ENCODE measurements at regions not wholly inside any gene's neighbourhood (a gene's known extent, or its start where the extent isn't known, plus 50 kb on each side); places are given as distances from the start of the nearest gene placed in this dataset.
"Not testable (repeated sequence)": the region's sequence is repeated elsewhere in the genome, so short reads cannot be mapped to it uniquely, and the experiment has no call there.

GRCh38 chr2:186426153-186427016 lies 59.7 kb upstream of the ZC3H15 start:
- 93 to 96% methylated on average over 3 of the region's 3 CpGs for WGBS, 2 donors
- H3K27ac ChIP-seq, result no peak overlapping the region
- H3K27me3 ChIP-seq, result no peaks in the 10 kb centered on the region
- H3K9me3 ChIP-seq, result no peaks in the 10 kb centered on the region
- TF ChIP-seq CTCF (IDR thresholded peaks at IDR 0.05) (no peak), POLR2A (IDR thresholded peaks at IDR 0.05) (no peak)
- H3K4me3 ChIP-seq, result no peak overlapping the region
- intact Hi-C loops (cut with DNase I; ENCODE audit: low total_unique reads), result no loop called here
- no peak for DNase-seq
- no peaks in the 10 kb centered on the region for H3K36me3 ChIP-seq (ENCODE audit: low read depth, missing control alignments)
- H3K4me1 ChIP-seq, result no peaks in the 10 kb centered on the region

GRCh38 chr2:186427017-186427350 lies 59.1 kb upstream of the ZC3H15 start:
- H3K4me1 ChIP-seq; H3K4me3 ChIP-seq; H3K27ac ChIP-seq; H3K9me3 ChIP-seq; DNase-seq; H3K36me3 ChIP-seq (ENCODE audit: low read depth, missing control alignments); H3K27me3 ChIP-seq; intact Hi-C loops (cut with DNase I; ENCODE audit: low total_unique reads): not testable (repeated sequence)
- WGBS, 2 donors, result 84 to 87% methylated on average over 3 of the region's 3 CpGs

DNA sequence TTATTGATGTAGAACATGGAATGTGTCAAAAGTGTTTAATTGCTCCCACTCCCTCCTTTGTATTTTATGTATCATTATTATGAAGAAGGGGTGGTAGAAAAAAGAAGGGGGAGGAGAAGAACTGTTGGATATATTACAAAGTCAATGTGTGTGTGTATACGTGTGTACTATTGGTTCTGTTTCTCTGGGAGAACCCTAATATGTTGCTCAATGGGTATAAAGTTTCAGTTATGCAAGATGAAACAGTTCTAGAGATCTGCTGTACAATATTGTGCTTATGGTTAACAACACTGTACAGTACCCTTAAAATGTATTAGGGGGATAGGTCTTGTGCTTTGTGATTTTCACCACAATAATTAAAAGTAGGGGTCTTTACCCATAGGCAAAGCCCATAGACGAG lies 58.1 kb upstream of the ZC3H15 start:
- no peak overlapping the region for H3K27ac ChIP-seq
- WGBS, 2 donors, result 85 to 94% methylated on average over 2 of the region's 2 CpGs
- intact Hi-C loops (cut with DNase I; ENCODE audit: low total_unique reads), result no loop called here
- H3K27me3 ChIP-seq, result no peaks in the 10 kb centered on the region
- H3K36me3 ChIP-seq (ENCODE audit: low read depth, missing control alignments), result no peaks in the 10 kb centered on the region
- H3K4me1 ChIP-seq, result no peaks in the 10 kb centered on the region
- H3K4me3 ChIP-seq, result no peak overlapping the region
- no peak for TF ChIP-seq CTCF (IDR thresholded peaks at IDR 0.05)
- TF ChIP-seq POLR2A (IDR thresholded peaks at IDR 0.05), result no peak
- H3K9me3 ChIP-seq, result no peaks in the 10 kb centered on the region
- no peak for DNase-seq

GRCh38 chr2:186429104-186429503 lies 57.0 kb upstream of the ZC3H15 start:
- no peaks in the 10 kb centered on the region for H3K36me3 ChIP-seq (ENCODE audit: low read depth, missing control alignments)
- intact Hi-C loops (cut with DNase I; ENCODE audit: low total_unique reads), result no loop called here
- no peak for TF ChIP-seq CTCF (IDR thresholded peaks at IDR 0.05)
- TF ChIP-seq POLR2A (IDR thresholded peaks at IDR 0.05), result no peak
- no peak overlapping the region for H3K27ac ChIP-seq
- no peaks in the 10 kb centered on the region for H3K4me1 ChIP-seq
- no peak for DNase-seq
- no peak overlapping the region for H3K4me3 ChIP-seq
- no peaks in the 10 kb centered on the region for H3K9me3 ChIP-seq
- no peaks in the 10 kb centered on the region for H3K27me3 ChIP-seq

- Histone ChIP-seq H3K27me3 (no peaks in the 10 kb centered on the region), H3K36me3 (ENCODE audit: low read depth, missing control alignments) (no peaks in the 10 kb centered on the region), H3K4me1 (no peaks in the 10 kb centered on the region), H3K9me3 (no peaks in the 10 kb centered on the region), H3K27ac (no peak overlapping the region), H3K4me3 (no peak overlapping the region)
- intact Hi-C loops (cut with DNase I; ENCODE audit: low total_unique reads), result no loop called here
- TF ChIP-seq POLR2A (IDR thresholded peaks at IDR 0.05), result no peak
- no peak for TF ChIP-seq CTCF (IDR thresholded peaks at IDR 0.05)
- WGBS, 2 donors, result 95 to 98% methylated on average over 6 of the region's 6 CpGs
- no peak for DNase-seq
Observed at GRCh38 chr2:186431306-186431705, 54.8 kb upstream of the ZC3H15 start.
